Neural cell (in vitro differentiated cells): ENCODE measurements at regions not wholly inside any gene's neighbourhood (a gene's known extent, or its start where the extent isn't known, plus 50 kb on each side); places are given as distances from the start of the nearest gene placed in this dataset.

ENCODE experiments used
- H2AFZ ChIP-seq: fragments of 200-600, 300-800 bp; sonication (generic), shearing (Covaris generic); 2 replicates; pipeline ENCODE4 v1.6.0; 2014; ENCODE audit warnings: low read depth, mild to moderate bottlenecking, antibody characterized with exemption, low read length, moderate library complexity
- H3F3A ChIP-seq: fragments of 200-600 bp; shearing (Covaris generic); 2 replicates; pipeline ENCODE4 v1.6.1; 2016; ENCODE audit warnings: mild to moderate bottlenecking, moderate library complexity, mixed read lengths, antibody characterized with exemption, low read length; ENCODE audit not compliant: insufficient read depth, poor library complexity, severe bottlenecking
- H3K27ac ChIP-seq: fragments of 200-600, 300-800 bp; sonication (generic), shearing (Covaris generic); 2 replicates; pipeline ENCODE4 v1.5.1; 2014; ENCODE audit warnings: mild to moderate bottlenecking, low read length, moderate library complexity
- H3K27me3 ChIP-seq: fragments of 300-800, 200-600 bp; sonication (generic), shearing (Covaris generic); 2 replicates; pipeline ENCODE4 v1.6.0; 2014; ENCODE audit warnings: mild to moderate bottlenecking, low read depth, low read length, moderate library complexity; ENCODE audit not compliant: insufficient read depth
- H3K36me3 ChIP-seq: fragments of 300-800, 200-600 bp; sonication (generic), shearing (Covaris generic); 2 replicates; pipeline ENCODE4 v1.5.1; 2014; ENCODE audit warnings: mild to moderate bottlenecking, antibody characterized with exemption, low read length, moderate library complexity; ENCODE audit not compliant: insufficient read depth
- H3K4me2 ChIP-seq: fragments of 300-800, 200-600 bp; sonication (generic), shearing (Covaris generic); 2 replicates; pipeline ENCODE4 v1.6.0; 2014; ENCODE audit warnings: mild to moderate bottlenecking, low read length
- H3K4me3 ChIP-seq: fragments of 300-800, 200-600 bp; sonication (generic), shearing (Covaris generic); 2 replicates; pipeline ENCODE4 v1.5.1; 2014; ENCODE audit warnings: mild to moderate bottlenecking, low read length, moderate library complexity
- H3K79me2 ChIP-seq: fragments of 200-600 bp; shearing (Covaris generic); replicated peaks from 2 replicates; pipeline ENCODE4 v1.6.0; 2014; ENCODE audit warnings: mild to moderate bottlenecking, low read length, moderate library complexity; ENCODE audit not compliant: insufficient read depth
- H3K9ac ChIP-seq: fragments of 300-800, 200-600 bp; sonication (generic), shearing (Covaris generic); 2 replicates; pipeline ENCODE4 v1.6.1; 2016; ENCODE audit warnings: mild to moderate bottlenecking, low read length, mixed read lengths
- H3K9me2 ChIP-seq: fragments of 200-600 bp; shearing (Covaris generic); 2 replicates; pipeline ENCODE4 v1.6.1; 2016; ENCODE audit warnings: mild to moderate bottlenecking, low read length, mixed read lengths; ENCODE audit not compliant: insufficient read depth
- H3K9me3 ChIP-seq: fragments of 200-600, 300-800 bp; sonication (generic), shearing (Covaris generic); 2 replicates; pipeline ENCODE4 v1.6.1; 2016; ENCODE audit warnings: mild to moderate bottlenecking, mixed run types, low read length, moderate library complexity, mixed read lengths
- H4K20me1 ChIP-seq: fragments of 200-600 bp; shearing (Covaris generic); 2 replicates; pipeline ENCODE4 v1.6.1; 2016; ENCODE audit warnings: mild to moderate bottlenecking, mixed run types; ENCODE audit not compliant: insufficient read depth
- EP300 ChIP-seq: fragments of 450-650 bp; conservative IDR thresholded peaks from 2 replicates; pipeline ENCODE4 v1.6.1; 2014; ENCODE audit warnings: antibody characterized with exemption, mild to moderate bottlenecking, moderate library complexity; ENCODE audit not compliant: poor library complexity, severe bottlenecking
- EZH2 ChIP-seq: fragments of 200-600, 300-800 bp; shearing (Covaris generic), sonication (generic); IDR thresholded peaks from 2 replicates; pipeline ENCODE4 v1.6.1; 2014; ENCODE audit warnings: antibody characterized with exemption, low read length, borderline replicate concordance, mild to moderate bottlenecking; ENCODE audit not compliant: insufficient read depth, poor library complexity, severe bottlenecking
- MXI1 ChIP-seq: fragments of 450-650 bp; conservative IDR thresholded peaks from 2 replicates; pipeline ENCODE4 v1.6.1; 2014; ENCODE audit warnings: antibody characterized with exemption, mild to moderate bottlenecking; ENCODE audit not compliant: poor library complexity, severe bottlenecking
- POLR2AphosphoS5 ChIP-seq: IDR thresholded peaks from 2 replicates; pipeline ENCODE4 v1.6.1; 2012
- RAD21 ChIP-seq: fragments of 450-650 bp; conservative IDR thresholded peaks from 2 replicates; pipeline ENCODE4 v1.6.1; 2014; ENCODE audit warnings: antibody characterized with exemption, mild to moderate bottlenecking, moderate library complexity
- SMC3 ChIP-seq: fragments of 450-650 bp; conservative IDR thresholded peaks from 2 replicates; pipeline ENCODE4 v1.6.1; 2014; ENCODE audit warnings: antibody characterized with exemption, mild to moderate bottlenecking, moderate library complexity; ENCODE audit not compliant: poor library complexity
- TAF1 ChIP-seq: IDR thresholded peaks from 2 replicates; pipeline ENCODE4 v1.6.1; 2012; ENCODE audit warnings: low read depth
- TF ChIP-seq, protein P1 (sequence below): fragments of 450-650 bp; IDR thresholded peaks from 2 replicates; pipeline ENCODE4 v1.5.1; 2014; ENCODE audit warnings: antibody characterized with exemption, mild to moderate bottlenecking, moderate library complexity; ENCODE audit not compliant: poor library complexity, severe bottlenecking
- TF ChIP-seq, protein P2 (sequence below): IDR thresholded peaks from 2 replicates; pipeline ENCODE4 v1.6.1; 2012; ENCODE audit warnings: borderline replicate concordance

DNA sequence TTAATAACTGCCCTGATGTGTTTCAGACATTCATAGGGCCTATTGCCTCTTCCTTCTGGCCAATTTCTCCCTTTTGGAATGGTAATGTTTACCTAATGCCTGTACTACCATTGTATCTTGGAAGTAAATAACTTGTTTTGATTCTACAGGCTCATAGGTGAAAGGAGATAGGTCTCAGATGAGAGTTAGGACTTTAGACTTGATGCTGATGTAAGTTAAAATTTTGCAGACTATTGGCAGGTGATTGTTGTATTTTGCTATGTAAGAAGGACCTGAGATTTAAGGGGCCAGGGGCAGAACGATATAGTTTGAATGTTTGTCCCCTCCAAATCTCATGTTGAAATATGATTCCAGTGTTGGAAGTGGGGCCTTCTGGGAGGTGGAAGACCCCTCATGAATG is 215.5 kb downstream of the SLC39A8 start:
- no peaks in the 10 kb centered on the region for H4K20me1 ChIP-seq
- H3K9ac ChIP-seq, result no peak overlapping the region
- H3K9me3 ChIP-seq, result no peaks in the 10 kb centered on the region
- H3K4me3 ChIP-seq, result no peak overlapping the region
- H3K79me2 ChIP-seq, result no peaks in the 10 kb centered on the region
- TF ChIP-seq, protein P1, sequence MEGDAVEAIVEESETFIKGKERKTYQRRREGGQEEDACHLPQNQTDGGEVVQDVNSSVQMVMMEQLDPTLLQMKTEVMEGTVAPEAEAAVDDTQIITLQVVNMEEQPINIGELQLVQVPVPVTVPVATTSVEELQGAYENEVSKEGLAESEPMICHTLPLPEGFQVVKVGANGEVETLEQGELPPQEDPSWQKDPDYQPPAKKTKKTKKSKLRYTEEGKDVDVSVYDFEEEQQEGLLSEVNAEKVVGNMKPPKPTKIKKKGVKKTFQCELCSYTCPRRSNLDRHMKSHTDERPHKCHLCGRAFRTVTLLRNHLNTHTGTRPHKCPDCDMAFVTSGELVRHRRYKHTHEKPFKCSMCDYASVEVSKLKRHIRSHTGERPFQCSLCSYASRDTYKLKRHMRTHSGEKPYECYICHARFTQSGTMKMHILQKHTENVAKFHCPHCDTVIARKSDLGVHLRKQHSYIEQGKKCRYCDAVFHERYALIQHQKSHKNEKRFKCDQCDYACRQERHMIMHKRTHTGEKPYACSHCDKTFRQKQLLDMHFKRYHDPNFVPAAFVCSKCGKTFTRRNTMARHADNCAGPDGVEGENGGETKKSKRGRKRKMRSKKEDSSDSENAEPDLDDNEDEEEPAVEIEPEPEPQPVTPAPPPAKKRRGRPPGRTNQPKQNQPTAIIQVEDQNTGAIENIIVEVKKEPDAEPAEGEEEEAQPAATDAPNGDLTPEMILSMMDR, result no peak
- TF ChIP-seq SMC3 (no peak), MXI1 (no peak), EP300 (no peak), TAF1 (no peak), POLR2AphosphoS5 (no peak), RAD21 (no peak), EZH2 (no peak)
- TF ChIP-seq, protein P2, sequence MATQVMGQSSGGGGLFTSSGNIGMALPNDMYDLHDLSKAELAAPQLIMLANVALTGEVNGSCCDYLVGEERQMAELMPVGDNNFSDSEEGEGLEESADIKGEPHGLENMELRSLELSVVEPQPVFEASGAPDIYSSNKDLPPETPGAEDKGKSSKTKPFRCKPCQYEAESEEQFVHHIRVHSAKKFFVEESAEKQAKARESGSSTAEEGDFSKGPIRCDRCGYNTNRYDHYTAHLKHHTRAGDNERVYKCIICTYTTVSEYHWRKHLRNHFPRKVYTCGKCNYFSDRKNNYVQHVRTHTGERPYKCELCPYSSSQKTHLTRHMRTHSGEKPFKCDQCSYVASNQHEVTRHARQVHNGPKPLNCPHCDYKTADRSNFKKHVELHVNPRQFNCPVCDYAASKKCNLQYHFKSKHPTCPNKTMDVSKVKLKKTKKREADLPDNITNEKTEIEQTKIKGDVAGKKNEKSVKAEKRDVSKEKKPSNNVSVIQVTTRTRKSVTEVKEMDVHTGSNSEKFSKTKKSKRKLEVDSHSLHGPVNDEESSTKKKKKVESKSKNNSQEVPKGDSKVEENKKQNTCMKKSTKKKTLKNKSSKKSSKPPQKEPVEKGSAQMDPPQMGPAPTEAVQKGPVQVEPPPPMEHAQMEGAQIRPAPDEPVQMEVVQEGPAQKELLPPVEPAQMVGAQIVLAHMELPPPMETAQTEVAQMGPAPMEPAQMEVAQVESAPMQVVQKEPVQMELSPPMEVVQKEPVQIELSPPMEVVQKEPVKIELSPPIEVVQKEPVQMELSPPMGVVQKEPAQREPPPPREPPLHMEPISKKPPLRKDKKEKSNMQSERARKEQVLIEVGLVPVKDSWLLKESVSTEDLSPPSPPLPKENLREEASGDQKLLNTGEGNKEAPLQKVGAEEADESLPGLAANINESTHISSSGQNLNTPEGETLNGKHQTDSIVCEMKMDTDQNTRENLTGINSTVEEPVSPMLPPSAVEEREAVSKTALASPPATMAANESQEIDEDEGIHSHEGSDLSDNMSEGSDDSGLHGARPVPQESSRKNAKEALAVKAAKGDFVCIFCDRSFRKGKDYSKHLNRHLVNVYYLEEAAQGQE, result no peak
- no peak overlapping the region for H3K4me2 ChIP-seq
- no peak overlapping the region for H2AFZ ChIP-seq
- no peaks in the 10 kb centered on the region for H3K36me3 ChIP-seq
- H3F3A ChIP-seq, result no peaks in the 10 kb centered on the region
- no peaks in the 10 kb centered on the region for H3K9me2 ChIP-seq
- H3K27ac ChIP-seq, result no peak overlapping the region
- no peaks in the 10 kb centered on the region for H3K27me3 ChIP-seq
